Adrenal gland (tissue), 5 donors: ENCODE measurements at regions not wholly inside any gene's neighbourhood (a gene's known extent, or its start where the extent isn't known, plus 50 kb on each side); places are given as distances from the start of the nearest gene placed in this dataset.

Experiments used
- CTCF ChIP-seq, 6 experiments: fragments of 450-650 bp in 4 of 6; fragments of 200-600 bp in 2 of 6; sonication (generic) in 1 of 6; IDR thresholded peaks; 1 replicate in 5 of 6; 2 replicates in 1 of 6; pipeline versions ENCODE4 v1.5.1 to v1.8.0; 2016 to 2021; ENCODE audit warnings: antibody characterized with exemption in 6 of 6, mild to moderate bottlenecking in 2 of 6, moderate library complexity in 1 of 6
- POLR2A ChIP-seq, 2 donors: fragments of 450-650 bp; IDR thresholded peaks; one replicate each; pipeline ENCODE4 v1.6.1; 2017; ENCODE audit warnings: antibody characterized with exemption in 2 of 2, mild to moderate bottlenecking in 2 of 2, moderate library complexity in 1 of 2
- donor health status: DM: no; HTN: no; CAD: no.

GRCh38 chr12:130011611-130012385, 108.0 kb upstream of the TMEM132D start:
- TF ChIP-seq POLR2A (IDR thresholded peaks at IDR 0.05) (no peak), CTCF (IDR thresholded peaks at IDR 0.05) (no peak)
